Common myeloid progenitor, CD34-positive (primary cell): ENCODE measurements at regions not wholly inside any gene's neighbourhood (a gene's known extent, or its start where the extent isn't known, plus 50 kb on each side); places are given as distances from the start of the nearest gene placed in this dataset.

Source experiments
- CTCF ChIA-PET: fragments of 350-600 bp; sonication (Branson Sonifier 250); formaldehyde crosslinking; loops from one replicate; lab custom pipeline; 2021; ENCODE audit warnings: antibody characterized with exemption; lab: Charles Lee
- POLR2A ChIA-PET: fragments of 350-600 bp; sonication (Branson Sonifier 250); formaldehyde crosslinking; loops from one replicate; lab custom pipeline; 2021; ENCODE audit warnings: antibody characterized with exemption; lab: Charles Lee
- DNase-seq, 3 donors: peaks; one replicate each; pipeline versions ENCODE4 v3.0.0 to v3.0.0-alpha.2; 2013
- H3K27ac ChIP-seq, 2 experiments: 1 replicate in 1 of 2; 2 replicates in 1 of 2; pipeline ENCODE4 v1.7.0; 2013; ENCODE audit warnings: inconsistent platforms in 2 of 2, low read length in 2 of 2, mild to moderate bottlenecking in 2 of 2, low read depth in 1 of 2, moderate library complexity in 1 of 2; ENCODE audit not compliant: severe bottlenecking in 2 of 2, insufficient read depth in 1 of 2, poor library complexity in 1 of 2
- H3K27me3 ChIP-seq, 5 experiments: replicated peaks in 2 of 5; 1 replicate in 3 of 5; 2 replicates in 2 of 5; pipeline versions ENCODE4 v1.6.1 to v1.7.0; 2013; ENCODE audit warnings: low read length in 4 of 5, mild to moderate bottlenecking in 2 of 5, moderate library complexity in 2 of 5, inconsistent platforms in 1 of 5; ENCODE audit not compliant: insufficient read depth in 5 of 5, control insufficient read depth in 4 of 5
- H3K36me3 ChIP-seq, 4 experiments: 1 replicate in 2 of 4; 2 replicates in 2 of 4; pipeline versions ENCODE4 v1.6.1 to v1.7.0; 2013; ENCODE audit warnings: low read length in 3 of 4, control low read depth in 1 of 4, mild to moderate bottlenecking in 1 of 4; ENCODE audit not compliant: control insufficient read depth in 4 of 4, insufficient read depth in 4 of 4
- H3K4me1 ChIP-seq, 4 experiments: 1 replicate in 3 of 4; 2 replicates in 1 of 4; pipeline versions ENCODE4 v1.6.1 to v1.7.1; 2013; ENCODE audit warnings: low read length in 3 of 4, mild to moderate bottlenecking in 3 of 4, control low read depth in 1 of 4, inconsistent platforms in 1 of 4, moderate library complexity in 1 of 4; ENCODE audit not compliant: control insufficient read depth in 4 of 4, insufficient read depth in 4 of 4; ENCODE audit errors: control extremely low read depth in 1 of 4
- H3K4me3 ChIP-seq, 7 experiments: 1 replicate in 4 of 7; 2 replicates in 3 of 7; pipeline versions ENCODE4 v1.5.1 to v1.7.0; 2013; ENCODE audit warnings: mild to moderate bottlenecking in 7 of 7, low read length in 6 of 7, moderate library complexity in 6 of 7, inconsistent platforms in 2 of 7, low read depth in 2 of 7, control low read depth in 1 of 7; ENCODE audit not compliant: insufficient read depth in 4 of 7, control insufficient read depth in 1 of 7; ENCODE audit errors: extremely low read depth in 1 of 7
- H3K9me3 ChIP-seq, 5 experiments: 1 replicate in 4 of 5; 2 replicates in 1 of 5; pipeline versions ENCODE4 v1.6.1 to v1.7.1; 2013; ENCODE audit warnings: low read length in 4 of 5, mild to moderate bottlenecking in 2 of 5, inconsistent platforms in 1 of 5, low read depth in 1 of 5, moderate library complexity in 1 of 5; ENCODE audit not compliant: control insufficient read depth in 4 of 5, insufficient read depth in 2 of 5; ENCODE audit errors: control extremely low read depth in 1 of 5
- WGBS: methylation state at CpG from one replicate; pipeline ENCODE4 v1.1.5; 2013; ENCODE audit not compliant: insufficient coverage; 5-methylcytosine and 5-hydroxymethylcytosine counted together

- no peaks in the 10 kb centered on the region for H3K9me3 ChIP-seq
- H3K4me1 ChIP-seq, result no peaks in the 10 kb centered on the region
- CTCF ChIA-PET, result no interaction called here
- no peaks in the 10 kb centered on the region for H3K27me3 ChIP-seq
- whole genome bisulfite sequencing, result no CpG with 5 or more reads among the region's 2 CpGs
- POLR2A ChIA-PET, result no interaction called here
- H3K27ac ChIP-seq, result no peak overlapping the region
- no peak for DNase-seq
- H3K36me3 ChIP-seq, result no peaks in the 10 kb centered on the region
- H3K4me3 ChIP-seq, result no peak overlapping the region
Measured at GRCh38 chr6:140985679-140986275, 1146.9 kb upstream of the GJE1 start.

DNA sequence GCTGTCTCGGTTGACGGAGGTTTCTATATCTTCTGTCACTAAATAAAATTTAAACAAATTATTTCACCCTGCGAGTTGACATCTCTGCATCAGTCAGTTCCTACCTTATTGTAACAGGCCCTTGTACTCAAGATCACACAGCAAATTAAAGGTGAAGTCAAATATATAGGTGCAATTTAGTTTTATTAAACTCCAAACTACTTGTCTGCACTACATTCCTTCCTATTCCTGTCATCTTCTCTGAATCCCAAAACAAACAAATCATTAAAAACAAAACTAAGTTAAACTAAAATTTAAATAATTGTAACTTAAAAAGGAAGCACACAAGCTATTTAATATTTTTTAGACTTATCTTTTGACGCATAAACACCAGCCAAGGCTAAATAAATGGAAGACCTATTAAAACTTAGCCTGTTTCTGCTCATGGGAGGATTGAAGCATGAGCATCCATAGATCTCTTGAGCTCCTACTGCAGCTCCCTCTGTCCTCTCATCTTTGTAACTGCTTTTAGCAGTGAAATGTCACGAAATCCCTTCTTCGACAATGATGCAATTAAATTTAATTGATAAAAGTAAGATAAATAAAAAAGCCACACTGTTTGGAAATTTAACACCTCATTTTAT is 1152.3 kb upstream of the GJE1 start:
- Histone ChIP-seq H3K27me3 (no peaks in the 10 kb centered on the region), H3K4me3 (no peak overlapping the region), H3K9me3 (no peaks in the 10 kb centered on the region), H3K4me1 (no peaks in the 10 kb centered on the region), H3K36me3 (no peaks in the 10 kb centered on the region), H3K27ac (no peak overlapping the region)
- POLR2A ChIA-PET, result no interaction called here
- no peak for DNase-seq
- no CpG with 5 or more reads among the region's 6 CpGs for WGBS
- CTCF ChIA-PET, result no interaction called here

DNA sequence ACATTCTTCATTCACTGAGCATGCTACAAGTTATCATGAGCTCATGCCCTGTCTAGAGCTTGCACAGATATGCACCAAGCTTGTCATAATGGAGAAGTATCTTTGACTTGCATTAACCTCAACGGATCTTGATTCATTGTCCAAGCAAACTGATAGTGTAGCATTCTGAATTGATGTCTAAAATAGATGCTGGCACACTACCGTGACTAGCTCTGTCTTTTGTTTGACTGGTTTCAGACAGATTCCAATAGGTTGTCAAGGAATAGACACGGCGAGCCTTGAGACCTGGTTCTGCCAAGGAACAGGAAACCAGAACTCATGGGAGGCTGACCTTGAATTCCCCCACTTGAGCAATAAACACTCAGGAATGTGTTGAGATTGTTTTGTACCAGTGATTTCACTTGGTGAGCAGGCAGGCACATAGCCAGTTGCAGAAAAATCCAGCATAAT is 1153.1 kb upstream of the GJE1 start:
- no peaks in the 10 kb centered on the region for H3K9me3 ChIP-seq
- no peak overlapping the region for H3K27ac ChIP-seq
- no peaks in the 10 kb centered on the region for H3K36me3 ChIP-seq
- DNase-seq, result no peak
- CTCF ChIA-PET, result no interaction called here
- no peak overlapping the region for H3K4me3 ChIP-seq
- WGBS, result 90% methylated on average over 3 of the region's 4 CpGs
- POLR2A ChIA-PET, result interaction anchor here (0.7 kb wide), 1 partner anchor 28 kb away, joined by 3 read pairs; no protein-coding TSS in a partner anchor
- H3K27me3 ChIP-seq, result no peaks in the 10 kb centered on the region
- H3K4me1 ChIP-seq, result no peaks in the 10 kb centered on the region

GRCh38 chr6:140977403-140977802 is 1155.3 kb upstream of the GJE1 start:
- H3K27ac ChIP-seq, result no peak overlapping the region
- no peaks in the 10 kb centered on the region for H3K9me3 ChIP-seq
- ChIA-PET CTCF (no interaction called here), POLR2A (no interaction called here)
- H3K4me1 ChIP-seq, result no peaks in the 10 kb centered on the region
- WGBS, result 25% methylated on average over 1 of the region's 2 CpGs
- no peaks in the 10 kb centered on the region for H3K27me3 ChIP-seq
- H3K4me3 ChIP-seq, result no peak overlapping the region
- DNase-seq, result peak in 2 of 3 donors; percentile 2 to 5
- no peaks in the 10 kb centered on the region for H3K36me3 ChIP-seq

DNA sequence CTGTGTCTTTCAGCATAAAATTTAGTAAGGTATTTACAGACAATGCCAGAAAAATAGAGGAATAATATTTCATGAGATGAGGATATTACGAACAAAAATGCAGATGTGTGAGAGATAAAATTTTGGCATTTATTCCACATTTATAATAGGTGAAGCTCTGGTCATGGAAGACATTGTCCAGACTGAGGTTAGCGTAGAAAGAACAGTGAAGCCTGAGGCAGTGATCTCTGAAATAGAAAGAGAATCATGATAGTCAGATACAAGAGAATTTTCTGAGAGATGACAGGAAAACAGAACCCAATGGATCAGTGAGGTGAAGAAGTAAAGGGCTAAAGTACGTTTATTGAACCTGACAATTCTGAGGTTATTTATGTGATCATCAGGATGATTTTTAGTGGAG is 1155.9 kb upstream of the GJE1 start:
- Histone ChIP-seq H3K4me1 (no peaks in the 10 kb centered on the region), H3K36me3 (no peaks in the 10 kb centered on the region), H3K9me3 (no peaks in the 10 kb centered on the region), H3K27ac (no peak overlapping the region), H3K4me3 (no peak overlapping the region), H3K27me3 (no peaks in the 10 kb centered on the region)
- ChIA-PET POLR2A (no interaction called here), CTCF (no interaction called here)
- 96% methylated on average over 2 of the region's 3 CpGs for WGBS
- no peak for DNase-seq

DNA sequence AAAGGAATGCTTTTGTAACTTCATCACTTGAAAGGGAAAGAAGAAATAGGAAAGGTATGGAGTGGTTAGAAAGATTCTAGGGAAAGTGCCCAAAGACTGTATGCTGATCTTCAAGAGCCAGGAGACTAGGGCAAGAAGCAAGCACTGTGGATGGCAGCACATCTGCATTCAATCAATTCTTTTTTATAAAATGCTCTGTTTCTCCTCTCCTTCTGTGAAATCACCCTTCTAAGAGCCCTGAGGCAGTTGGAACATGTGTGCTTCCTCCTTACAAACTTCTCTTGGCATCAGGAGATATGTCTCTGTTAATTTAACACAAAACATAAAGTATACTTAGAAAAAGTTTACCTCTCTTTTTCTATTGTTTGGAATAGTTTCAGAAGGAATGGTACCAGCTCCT is 1162.2 kb upstream of the GJE1 start:
- ChIA-PET CTCF (no interaction called here), POLR2A (no interaction called here)
- no peaks in the 10 kb centered on the region for H3K9me3 ChIP-seq
- no peaks in the 10 kb centered on the region for H3K36me3 ChIP-seq
- no peak overlapping the region for H3K27ac ChIP-seq
- no peak for DNase-seq
- no peak overlapping the region for H3K4me3 ChIP-seq
- H3K27me3 ChIP-seq, result no peaks in the 10 kb centered on the region
- no peaks in the 10 kb centered on the region for H3K4me1 ChIP-seq

DNA sequence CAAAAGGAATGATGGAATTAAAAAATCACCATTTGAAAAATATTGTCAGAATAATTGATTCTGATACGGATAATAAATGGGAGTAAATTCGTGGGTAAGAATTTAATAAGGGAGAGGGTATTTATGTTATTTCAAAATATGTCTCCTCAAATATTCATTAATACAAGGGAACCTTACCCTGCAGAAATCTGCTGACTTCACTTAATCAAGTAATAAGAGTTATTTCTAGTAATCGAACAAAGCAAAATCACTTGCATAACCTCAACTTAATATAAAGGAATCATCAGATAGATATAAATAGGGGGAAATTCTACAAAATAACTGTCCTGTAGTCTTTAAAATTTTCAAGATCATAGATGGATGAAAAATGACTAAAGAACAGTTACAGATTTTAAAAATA is 1164.7 kb upstream of the GJE1 start:
- ChIA-PET POLR2A (no interaction called here), CTCF (no interaction called here)
- DNase-seq, result no peak
- Histone ChIP-seq H3K27ac (no peak overlapping the region), H3K36me3 (no peaks in the 10 kb centered on the region), H3K4me3 (no peak overlapping the region), H3K9me3 (no peaks in the 10 kb centered on the region), H3K4me1 (no peaks in the 10 kb centered on the region), H3K27me3 (no peaks in the 10 kb centered on the region)
- no CpG with 5 or more reads among the region's 3 CpGs for whole genome bisulfite sequencing
